ENCODE measurements at regions not wholly inside any gene's neighbourhood (a gene's known extent, or its start where the extent isn't known, plus 50 kb on each side); places are given as distances from the start of the nearest gene placed in this dataset.

- DNase-seq (ENCODE audit: low read depth): no peak
Observed at GRCh38 chr6:90807791-90808701, 221.2 kb upstream of the MAP3K7 start.

DNA sequence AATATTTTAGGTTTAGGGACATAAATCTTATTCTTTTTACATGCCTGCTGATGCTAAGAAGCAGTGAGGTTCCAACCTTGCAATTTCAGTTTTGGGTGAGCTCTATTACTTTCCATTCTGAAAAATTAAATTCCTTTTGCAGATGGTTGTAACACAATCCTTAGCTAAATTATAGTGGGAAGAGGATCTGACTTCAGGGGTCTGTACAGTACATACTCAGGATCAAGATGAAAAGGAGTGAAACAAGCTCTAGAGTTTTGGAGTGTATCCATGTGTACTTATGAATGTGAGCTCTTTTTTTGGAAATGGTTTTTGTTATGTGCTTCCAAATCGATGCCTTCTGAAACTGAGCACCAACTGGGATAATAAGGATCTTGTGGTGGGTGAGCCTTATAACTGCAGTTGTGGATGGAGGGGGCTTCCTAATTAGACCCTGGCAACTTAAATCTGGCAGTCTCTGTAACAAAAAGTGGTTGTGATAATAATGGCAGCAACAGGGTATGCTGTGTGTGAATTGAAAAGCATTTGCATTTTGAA lies 218.8 kb upstream of the MAP3K7 start:
- no peak for DNase-seq (ENCODE audit: low read depth)

- no peak for DNase-seq (ENCODE audit: low read depth)
Observed at GRCh38 chr6:90803956-90804355, 217.1 kb upstream of the MAP3K7 start.

DNA sequence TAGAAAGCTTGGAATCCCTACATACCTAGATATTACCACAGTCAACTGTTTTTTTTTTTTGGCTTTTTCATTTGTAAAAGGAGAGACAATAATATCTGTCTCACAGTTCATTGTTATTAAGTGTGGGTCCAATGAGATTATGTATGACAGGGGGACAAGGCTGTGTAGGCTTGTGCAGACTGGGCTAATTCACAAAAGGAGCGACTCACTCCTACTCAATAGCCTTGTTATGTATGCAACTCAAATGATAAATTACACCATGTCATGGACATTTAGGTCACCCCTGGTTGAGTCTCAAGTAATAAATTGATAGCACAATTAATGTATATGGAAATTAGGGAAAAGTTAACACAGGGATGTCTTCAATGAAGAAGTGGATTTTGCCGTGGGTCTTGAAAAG lies 208.2 kb upstream of the MAP3K7 start:
- no peak for DNase-seq (ENCODE audit: low read depth)

DNA sequence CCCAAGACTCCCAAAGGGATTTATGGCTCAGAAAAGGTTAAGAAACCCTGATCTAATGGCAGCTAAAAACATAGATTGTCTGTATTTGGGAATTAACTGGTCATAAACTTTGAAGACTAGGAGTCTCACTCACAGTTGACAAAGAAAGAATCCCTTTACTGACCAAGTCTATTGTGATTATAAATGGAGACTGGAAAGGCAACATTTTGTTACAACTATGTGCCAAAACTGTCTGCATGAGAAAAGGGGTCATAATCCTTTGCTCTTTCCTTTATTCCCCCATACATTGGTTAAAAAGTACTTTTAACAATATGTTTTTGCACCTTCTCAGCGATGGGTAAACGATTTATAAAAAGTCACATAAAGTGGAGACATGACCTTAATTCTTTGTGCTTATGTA lies 206.9 kb upstream of the MAP3K7 start:
- no peak for DNase-seq (ENCODE audit: low read depth)

GRCh38 chr6:90790696-90791095 lies 203.8 kb upstream of the MAP3K7 start:
- no peak for DNase-seq (ENCODE audit: low read depth)

DNA sequence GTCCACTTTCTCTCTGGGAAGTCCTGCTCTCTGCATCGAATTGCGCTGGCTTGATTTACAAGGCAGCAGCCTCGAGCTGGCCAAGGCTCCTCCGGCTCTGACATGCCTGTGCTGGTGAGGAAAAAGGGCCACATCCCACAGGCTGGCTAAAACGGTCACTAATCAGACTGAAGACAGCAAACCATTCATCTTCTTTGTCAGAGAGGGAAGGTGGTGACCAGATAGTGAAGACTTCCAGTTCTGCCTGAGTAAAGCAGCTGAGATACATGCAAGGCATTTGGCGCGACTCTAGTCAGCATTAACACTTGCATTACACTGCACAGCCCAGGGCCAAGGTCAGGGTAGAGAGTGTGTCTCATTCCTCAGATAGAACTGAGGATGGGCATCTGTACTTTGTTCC lies 203.2 kb upstream of the MAP3K7 start:
- DNase-seq (ENCODE audit: low read depth): no peak

- DNase-seq (ENCODE audit: low read depth): no peak
Observed at GRCh38 chr6:90788781-90789180, 201.9 kb upstream of the MAP3K7 start.

GRCh38 chr6:90787446-90787845 lies 200.6 kb upstream of the MAP3K7 start:
- no peak for DNase-seq (ENCODE audit: low read depth)

DNA sequence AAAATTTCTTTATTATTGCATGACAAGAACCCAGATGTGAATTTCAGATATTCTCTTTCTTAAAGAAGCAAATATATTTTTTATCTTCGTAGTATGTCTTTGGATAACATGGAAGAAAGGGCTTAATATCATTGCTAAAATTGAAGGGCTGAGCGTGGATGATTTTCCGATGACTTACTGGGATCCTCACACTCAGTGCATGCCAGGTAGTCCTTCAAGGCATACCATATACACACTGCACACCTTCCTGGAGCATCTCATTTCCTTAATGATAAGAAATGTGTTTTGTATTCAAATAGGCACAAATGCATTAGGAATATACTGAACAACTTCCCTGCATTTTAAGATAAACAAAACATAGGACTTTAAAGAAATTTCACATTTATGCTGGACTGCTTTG lies 193.9 kb upstream of the MAP3K7 start:
- no peak for DNase-seq (ENCODE audit: low read depth)

DNA sequence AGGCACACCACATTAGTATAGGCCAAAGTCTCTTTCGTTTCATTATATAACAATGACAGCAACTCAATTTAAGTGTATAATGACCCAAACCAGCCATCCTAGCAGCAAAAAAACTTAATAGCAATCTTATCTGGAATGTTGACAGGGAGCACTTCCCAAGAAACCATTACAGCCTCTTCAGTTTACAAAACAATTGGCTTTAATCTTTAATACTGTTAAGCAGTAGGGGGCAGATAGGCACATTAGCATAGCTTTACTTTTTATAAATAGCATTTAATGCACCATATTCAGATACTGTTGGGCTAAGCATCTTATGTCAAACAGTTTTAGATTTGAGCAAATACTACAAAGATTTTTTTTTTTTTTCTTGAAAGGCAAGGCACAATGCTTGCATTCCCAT lies 193.3 kb upstream of the MAP3K7 start:
- no peak for DNase-seq (ENCODE audit: low read depth)

GRCh38 chr6:90778417-90779203 lies 191.7 kb upstream of the MAP3K7 start:
- no peak for DNase-seq (ENCODE audit: low read depth)

DNA sequence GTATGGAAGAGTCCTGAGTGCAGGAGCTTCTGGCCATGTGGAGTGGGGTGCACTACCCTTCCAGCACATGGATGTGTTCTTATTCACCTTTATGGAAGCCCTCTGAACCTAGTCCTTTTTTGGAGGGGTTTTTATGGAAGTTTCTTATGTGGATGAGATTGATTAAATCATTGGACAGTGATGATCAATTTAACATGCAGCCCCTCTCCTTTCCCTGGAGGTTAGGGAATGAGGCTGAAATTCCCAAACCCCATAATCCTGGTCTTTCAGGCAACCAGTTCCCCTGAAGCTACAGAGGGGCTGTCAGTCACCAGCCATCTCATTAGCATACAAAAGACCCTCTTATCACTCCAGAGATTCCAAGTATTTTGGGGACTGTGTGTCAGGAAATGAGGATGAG lies 183.9 kb upstream of the MAP3K7 start:
- no peak for DNase-seq (ENCODE audit: low read depth)

- DNase-seq (ENCODE audit: low read depth): no peak
Observed at GRCh38 chr6:90765895-90766294, 179.0 kb upstream of the MAP3K7 start.

DNA sequence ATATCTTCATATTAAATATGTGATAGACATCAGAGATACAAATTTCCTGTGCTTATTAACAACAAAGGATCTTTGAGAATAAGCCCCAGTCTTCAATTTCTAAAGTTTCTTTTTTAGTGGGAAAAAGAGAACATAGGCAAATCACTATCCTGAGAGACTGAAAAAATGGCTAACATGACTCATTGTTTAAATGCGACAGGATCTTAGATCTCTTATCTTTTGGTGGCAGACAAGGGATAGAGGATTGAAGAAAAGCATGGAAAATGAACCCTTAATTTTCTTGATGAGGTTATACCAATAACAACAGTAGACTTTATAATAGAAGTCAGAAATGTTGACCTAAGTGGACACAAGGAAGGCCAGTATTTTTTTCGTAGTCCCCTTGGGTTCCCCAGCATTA lies 178.6 kb upstream of the MAP3K7 start:
- no peak for DNase-seq (ENCODE audit: low read depth)

DNA sequence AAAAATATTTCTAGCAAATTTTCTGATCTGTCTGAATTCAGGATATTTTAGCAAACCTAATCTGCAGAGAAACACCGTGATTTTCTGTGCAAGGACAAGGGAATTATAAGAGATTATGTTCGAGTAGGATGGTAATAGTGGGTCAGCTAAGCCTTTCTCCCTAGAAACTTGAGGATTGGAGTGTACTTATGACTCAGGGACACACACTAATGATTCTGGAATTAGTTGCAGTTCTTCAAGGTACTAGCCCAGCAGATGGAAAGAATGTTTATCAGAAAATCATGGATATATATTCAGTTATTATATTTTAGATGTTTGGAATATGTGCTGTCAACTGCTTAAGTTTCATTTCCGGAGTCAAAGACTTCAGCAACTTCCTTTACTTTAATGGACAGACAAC lies 177.1 kb upstream of the MAP3K7 start:
- no peak for DNase-seq (ENCODE audit: low read depth)

DNA sequence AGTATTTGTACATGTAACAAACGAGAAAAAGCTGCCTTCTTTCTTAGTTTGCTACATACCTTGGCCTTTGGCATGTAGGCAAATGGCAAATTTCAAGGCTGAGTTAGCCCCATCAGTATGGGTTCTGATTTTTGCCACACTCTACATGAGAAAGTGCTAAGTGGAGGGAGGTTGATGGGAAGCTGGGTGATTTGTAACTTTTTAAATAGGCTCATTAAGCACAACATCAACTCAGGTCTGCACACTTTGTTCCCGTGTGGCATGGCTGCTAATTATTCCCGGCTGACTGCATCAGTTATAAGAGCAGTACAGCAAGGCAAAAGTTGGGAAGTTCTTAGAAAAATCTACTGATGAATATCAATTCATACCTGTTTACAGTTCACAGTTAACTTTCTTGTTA lies 172.8 kb upstream of the MAP3K7 start:
- no peak for DNase-seq (ENCODE audit: low read depth)

- DNase-seq (ENCODE audit: low read depth): no peak
Observed at GRCh38 chr6:90758741-90759140, 171.9 kb upstream of the MAP3K7 start.

- no peak for DNase-seq (ENCODE audit: low read depth)
Observed at GRCh38 chr6:90753820-90754643, 167.2 kb upstream of the MAP3K7 start.

- DNase-seq (ENCODE audit: low read depth): no peak
Observed at GRCh38 chr6:90739802-90740201, 152.9 kb upstream of the MAP3K7 start.

DNA sequence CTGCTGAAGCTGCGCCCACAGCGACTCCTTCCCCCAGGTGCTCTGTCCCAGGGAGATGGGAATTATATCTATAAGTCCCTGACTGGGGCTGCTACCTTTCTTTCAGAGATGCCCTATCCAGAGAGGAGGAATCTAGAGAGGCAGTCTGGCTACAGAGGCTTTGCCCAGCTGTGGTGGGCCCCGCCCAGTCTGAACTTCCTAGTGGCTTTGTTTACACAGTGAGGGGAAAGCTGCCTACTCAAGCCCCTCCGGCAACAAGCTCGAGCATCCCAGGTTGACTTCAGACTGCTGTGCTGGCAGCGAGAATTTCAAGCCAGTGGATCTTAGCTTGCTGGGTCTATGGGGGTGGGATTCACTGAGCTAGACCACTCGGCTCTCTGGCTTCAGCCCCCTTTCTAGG lies 152.5 kb upstream of the MAP3K7 start:
- no peak for DNase-seq (ENCODE audit: low read depth)

DNA sequence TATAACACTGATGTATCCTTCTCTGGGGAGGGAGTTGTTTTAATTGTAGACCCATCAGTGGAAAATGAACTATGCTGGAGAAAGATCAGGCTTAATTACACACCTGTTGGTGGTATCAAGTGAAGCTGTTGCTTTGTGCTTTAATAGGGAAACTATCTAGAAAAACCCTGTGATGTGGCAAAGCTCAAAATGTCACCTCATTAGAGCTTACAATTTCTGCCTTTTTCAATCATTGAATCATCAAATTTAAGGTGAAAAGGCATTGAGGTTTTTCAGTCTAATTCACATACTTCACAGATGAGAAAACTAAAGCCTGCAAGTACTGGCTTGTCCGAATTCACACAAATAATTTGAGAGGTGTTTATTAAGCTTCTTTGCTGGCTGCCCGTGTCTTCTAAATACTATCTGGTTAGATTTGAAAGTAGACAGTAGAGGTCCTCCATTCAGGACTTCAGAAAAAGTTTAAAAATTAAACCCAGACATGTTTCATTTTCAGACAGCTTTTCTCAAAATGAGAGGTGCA lies 143.3 kb upstream of the MAP3K7 start:
- no peak for DNase-seq (ENCODE audit: low read depth)

Data from renal cortical epithelial cell (primary cell).